ENCODE measurements at regions not wholly inside any gene's neighbourhood (a gene's known extent, or its start where the extent isn't known, plus 50 kb on each side); places are given as distances from the start of the nearest gene placed in this dataset.

GRCh38 chr6:78157606-78158005 is 504.8 kb downstream of the MEI4 start:
- TF ChIP-seq CTCF (IDR thresholded peaks at IDR 0.05; ENCODE audit: insufficient read depth, low read length) (no peak), REST (IDR thresholded peaks at IDR 0.05; ENCODE audit: insufficient replicate concordance, low read depth) (no peak)
